AG04450 (cell line): ENCODE measurements at regions not wholly inside any gene's neighbourhood (a gene's known extent, or its start where the extent isn't known, plus 50 kb on each side); places are given as distances from the start of the nearest gene placed in this dataset.

ENCODE experiments used
- CTCF ChIA-PET: fragments of 300-600, 350-600 bp; formaldehyde crosslinking; extraction: SDS; loops from one replicate; lab custom pipeline; 2022; ENCODE audit warnings: antibody characterized with exemption, inconsistent platforms; lab: Charles Lee
- POLR2A ChIA-PET: fragments of 350-600 bp; formaldehyde crosslinking; extraction: SDS; loops from one replicate; lab custom pipeline; 2021; ENCODE audit warnings: antibody characterized with exemption, inconsistent platforms; lab: Yijun Ruan, JAX
- DNase-seq: peaks from one replicate; pipeline ENCODE4 v3.0.0-alpha.2; 2011; ENCODE audit warnings: low read depth, low spot score
- H3K27ac ChIP-seq: one replicate; pipeline ENCODE4 v1.5.1; 2012; ENCODE audit warnings: low read depth, low read length, control low read depth
- H3K27me3 ChIP-seq: one replicate; pipeline ENCODE4 v1.6.0; 2012; ENCODE audit warnings: low read length; ENCODE audit not compliant: control insufficient read depth, insufficient read depth
- H3K4me3 ChIP-seq: 2 replicates; pipeline ENCODE4 v1.5.1; 2011; ENCODE audit warnings: mild to moderate bottlenecking, low read depth, low read length, control low read depth
- H3K9me3 ChIP-seq: 2 replicates; pipeline ENCODE4 v1.5.1; 2012; ENCODE audit warnings: low read length; ENCODE audit not compliant: control insufficient read depth, insufficient read depth
- TF ChIP-seq, protein P1 (sequence below): IDR thresholded peaks from 2 replicates; pipeline ENCODE4 v1.5.1; 2011; ENCODE audit warnings: low read depth, low read length, control low read depth, inconsistent platforms

DNA sequence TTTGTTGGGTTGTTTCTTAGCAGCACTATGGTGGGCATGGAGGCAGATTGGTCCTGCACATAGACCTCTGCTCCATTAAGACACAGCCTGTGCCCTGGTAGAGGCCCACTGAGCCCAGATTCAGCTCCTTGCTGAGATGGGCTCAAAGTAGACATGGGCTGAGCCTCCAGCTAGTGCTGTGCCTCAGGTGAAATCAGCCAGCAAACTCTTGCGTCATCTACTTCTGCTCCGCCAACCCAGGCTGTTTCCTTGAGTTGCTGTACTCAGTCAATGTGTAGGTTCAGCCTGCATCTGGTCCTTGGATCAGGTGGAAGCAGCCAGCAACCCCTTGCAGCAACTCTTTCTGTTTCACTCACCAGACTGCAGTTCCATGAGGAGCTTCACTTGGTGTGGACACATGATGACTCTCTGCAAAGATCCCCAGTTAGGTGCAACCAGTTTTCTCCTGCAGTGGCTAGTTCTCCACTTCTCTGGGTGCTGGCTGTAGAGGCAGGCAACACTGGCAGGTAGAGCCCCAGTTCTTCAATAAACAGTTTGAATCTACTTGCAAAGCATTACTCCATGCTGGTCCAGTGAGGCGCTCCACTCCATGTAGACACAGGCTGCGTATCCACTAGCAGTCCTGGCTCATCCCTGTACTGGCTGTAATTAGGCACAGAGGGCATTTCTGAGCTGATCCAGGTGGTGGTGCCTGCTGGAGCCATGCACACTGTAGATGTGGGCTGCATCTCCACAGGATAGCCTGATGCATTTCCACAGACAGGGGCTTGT is 199.0 kb upstream of the MAMLD1 start:
- POLR2A ChIA-PET = no interaction called here
- DNase-seq = no peak
- H3K4me3 ChIP-seq = no peak overlapping the region
- CTCF ChIA-PET = no interaction called here
- no peaks in the 10 kb centered on the region for H3K9me3 ChIP-seq
- TF ChIP-seq, protein P1, sequence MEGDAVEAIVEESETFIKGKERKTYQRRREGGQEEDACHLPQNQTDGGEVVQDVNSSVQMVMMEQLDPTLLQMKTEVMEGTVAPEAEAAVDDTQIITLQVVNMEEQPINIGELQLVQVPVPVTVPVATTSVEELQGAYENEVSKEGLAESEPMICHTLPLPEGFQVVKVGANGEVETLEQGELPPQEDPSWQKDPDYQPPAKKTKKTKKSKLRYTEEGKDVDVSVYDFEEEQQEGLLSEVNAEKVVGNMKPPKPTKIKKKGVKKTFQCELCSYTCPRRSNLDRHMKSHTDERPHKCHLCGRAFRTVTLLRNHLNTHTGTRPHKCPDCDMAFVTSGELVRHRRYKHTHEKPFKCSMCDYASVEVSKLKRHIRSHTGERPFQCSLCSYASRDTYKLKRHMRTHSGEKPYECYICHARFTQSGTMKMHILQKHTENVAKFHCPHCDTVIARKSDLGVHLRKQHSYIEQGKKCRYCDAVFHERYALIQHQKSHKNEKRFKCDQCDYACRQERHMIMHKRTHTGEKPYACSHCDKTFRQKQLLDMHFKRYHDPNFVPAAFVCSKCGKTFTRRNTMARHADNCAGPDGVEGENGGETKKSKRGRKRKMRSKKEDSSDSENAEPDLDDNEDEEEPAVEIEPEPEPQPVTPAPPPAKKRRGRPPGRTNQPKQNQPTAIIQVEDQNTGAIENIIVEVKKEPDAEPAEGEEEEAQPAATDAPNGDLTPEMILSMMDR = no peak
- no peak overlapping the region for H3K27ac ChIP-seq
- no peaks in the 10 kb centered on the region for H3K27me3 ChIP-seq

DNA sequence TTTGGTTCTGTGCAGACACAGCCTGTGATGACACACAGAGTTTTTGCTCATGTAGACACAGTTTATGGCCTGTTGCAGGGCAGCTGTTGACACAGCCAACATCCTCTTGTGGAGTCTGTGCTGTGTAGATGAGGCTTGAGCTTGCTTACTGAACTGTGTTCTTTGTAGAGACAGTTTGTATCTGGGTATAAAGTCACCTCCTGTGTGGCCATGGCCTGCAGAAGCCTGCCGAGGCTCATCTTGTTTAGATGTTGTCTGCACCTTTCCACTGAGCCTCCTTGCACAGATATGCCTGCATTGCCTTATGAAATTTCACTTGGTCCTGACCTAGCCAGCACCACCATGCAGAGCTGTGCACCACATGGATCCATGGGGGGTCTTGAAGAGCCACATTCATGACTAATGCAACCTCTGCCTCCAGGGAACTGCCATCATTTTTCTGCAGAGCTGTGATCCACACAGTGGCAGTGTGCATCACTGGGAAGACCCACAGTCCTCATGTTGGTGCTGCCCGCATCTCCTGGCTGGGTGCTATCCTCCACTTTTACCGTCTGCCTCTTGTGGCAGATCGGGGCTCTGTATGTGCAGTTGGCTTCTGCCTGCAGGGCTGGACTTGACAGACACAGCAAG is 198.0 kb upstream of the MAMLD1 start:
- TF ChIP-seq, protein P1 = no peak
- DNase-seq = no peak
- CTCF ChIA-PET = no interaction called here
- POLR2A ChIA-PET = no interaction called here
- Histone ChIP-seq H3K27me3 (no peaks in the 10 kb centered on the region), H3K4me3 (no peak overlapping the region), H3K9me3 (no peaks in the 10 kb centered on the region), H3K27ac (no peak overlapping the region)

DNA sequence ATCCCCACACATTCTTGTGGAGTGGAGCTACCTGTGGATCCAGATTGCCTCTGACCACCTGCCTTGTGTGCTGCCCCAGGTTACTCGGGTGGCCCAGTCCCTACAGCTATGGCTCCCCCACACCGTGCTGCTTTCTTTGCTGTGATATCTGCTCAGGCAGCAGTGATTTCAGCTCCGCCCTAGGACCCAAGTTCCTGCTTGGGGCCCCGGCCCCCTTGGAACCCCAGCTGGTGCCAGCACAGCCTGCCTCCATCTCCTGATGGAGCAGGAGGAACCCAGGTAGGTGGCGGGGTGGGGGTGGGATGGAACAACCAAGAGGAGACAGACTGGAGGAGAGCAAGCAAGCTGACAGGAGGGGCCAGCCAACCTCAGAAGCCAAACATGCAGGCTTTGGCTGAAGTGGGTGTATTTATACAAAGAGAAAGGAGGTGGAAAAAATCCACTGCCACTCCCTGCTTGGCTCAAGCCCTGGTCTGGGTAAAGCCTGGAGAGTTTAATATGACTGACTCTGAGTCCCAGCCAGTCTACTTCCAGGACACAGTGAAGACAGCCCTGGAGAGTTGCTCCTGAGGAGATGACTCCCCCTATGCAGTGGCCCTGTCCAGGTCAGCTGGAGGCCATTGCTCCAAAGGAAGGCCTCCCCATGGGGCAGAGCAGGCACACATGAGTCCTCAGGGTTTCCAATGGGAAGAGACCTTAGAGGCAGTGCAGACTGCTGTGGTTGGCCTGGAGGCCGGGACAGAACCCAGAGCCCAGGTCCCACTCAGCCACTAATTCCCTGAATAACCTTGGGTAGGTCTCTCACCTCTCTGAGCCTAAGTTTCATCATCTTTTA is 197.1 kb upstream of the MAMLD1 start:
- no peak for DNase-seq
- no peaks in the 10 kb centered on the region for H3K9me3 ChIP-seq
- no peak overlapping the region for H3K27ac ChIP-seq
- H3K27me3 ChIP-seq = no peaks in the 10 kb centered on the region
- ChIA-PET POLR2A (no interaction called here), CTCF (no interaction called here)
- TF ChIP-seq, protein P1 = no peak
- no peak overlapping the region for H3K4me3 ChIP-seq

DNA sequence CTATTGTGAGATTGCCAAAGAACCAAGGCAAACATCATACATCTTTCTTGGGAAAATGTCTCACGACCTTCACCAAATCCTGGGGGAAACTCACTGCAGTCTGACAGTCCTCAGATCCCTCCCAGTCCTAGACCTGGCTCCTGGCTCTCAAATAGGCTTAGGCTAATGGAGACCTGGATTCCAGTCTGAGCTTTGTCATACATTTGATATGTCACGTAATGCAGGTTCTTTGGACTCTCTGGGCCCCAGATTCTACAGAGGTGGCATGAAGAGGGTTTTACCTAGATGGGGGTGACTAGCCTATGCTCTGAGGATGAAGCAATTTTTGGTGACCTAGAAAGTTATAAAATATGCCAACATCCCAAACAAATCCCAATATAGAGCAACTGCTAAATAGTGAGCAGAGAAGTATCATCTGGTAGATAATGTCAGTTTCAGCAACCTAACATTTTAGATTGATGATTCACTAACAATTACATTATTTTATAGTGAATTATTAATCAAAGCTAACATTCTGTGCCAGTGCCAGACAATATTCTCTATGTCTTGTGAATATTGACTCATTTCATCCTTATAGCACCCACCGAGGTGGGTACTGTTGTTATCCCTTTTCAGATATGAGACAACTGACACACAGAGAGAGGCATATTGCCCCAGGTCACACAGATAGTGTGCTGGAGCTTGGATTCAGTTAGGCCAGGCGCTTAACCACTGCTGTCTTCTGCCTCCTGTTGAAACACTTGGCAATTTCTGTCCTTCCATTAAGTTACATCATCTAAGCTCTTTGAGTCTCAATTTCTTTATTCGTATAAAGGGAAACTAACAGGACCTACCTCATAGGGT is 195.4 kb upstream of the MAMLD1 start:
- no peak overlapping the region for H3K27ac ChIP-seq
- no peaks in the 10 kb centered on the region for H3K9me3 ChIP-seq
- CTCF ChIA-PET = no interaction called here
- no peak for DNase-seq
- no peak overlapping the region for H3K4me3 ChIP-seq
- TF ChIP-seq, protein P1 = no peak
- no peaks in the 10 kb centered on the region for H3K27me3 ChIP-seq
- POLR2A ChIA-PET = no interaction called here
